Upper lobe of left lung (tissue), 4 donors: ENCODE measurements at regions not wholly inside any gene's neighbourhood (a gene's known extent, or its start where the extent isn't known, plus 50 kb on each side); places are given as distances from the start of the nearest gene placed in this dataset.

Experiments used
- CTCF ChIP-seq, 6 experiments: fragments of 450-650 bp in 4 of 6; fragments of 200-600 bp in 2 of 6; sonication (generic) in 2 of 6; IDR thresholded peaks; one replicate each; pipeline ENCODE4 v1.5.1; 2016 to 2019; ENCODE audit warnings: antibody characterized with exemption in 6 of 6
- EP300 ChIP-seq, 4 donors: sonication (generic); formaldehyde crosslinking; IDR thresholded peaks; one replicate each; pipeline ENCODE4 v1.5.1; 2017; ENCODE audit warnings: antibody characterized with exemption in 4 of 4, control low read depth in 2 of 4
- POLR2A ChIP-seq, 4 donors: fragments of 450-650 bp; IDR thresholded peaks; one replicate each; pipeline ENCODE4 v1.5.1; 2016 to 2017; ENCODE audit warnings: antibody characterized with exemption in 4 of 4, mild to moderate bottlenecking in 2 of 4
- POLR2AphosphoS5 ChIP-seq, 2 donors: sonication (generic); formaldehyde crosslinking; IDR thresholded peaks; one replicate each; pipeline ENCODE4 v1.5.1; 2017; ENCODE audit warnings: antibody characterized with exemption in 2 of 2

- TF ChIP-seq CTCF (IDR thresholded peaks at IDR 0.05), result no peak
- no peak for TF ChIP-seq POLR2A (IDR thresholded peaks at IDR 0.05)
- TF ChIP-seq EP300 (IDR thresholded peaks at IDR 0.05), result no peak
- TF ChIP-seq POLR2AphosphoS5 (IDR thresholded peaks at IDR 0.05), result no peak
Measured at GRCh38 chr6:11835065-11835464, 56.5 kb upstream of the ADTRP start.
